ENCODE measurements at regions not wholly inside any gene's neighbourhood (a gene's known extent, or its start where the extent isn't known, plus 50 kb on each side); places are given as distances from the start of the nearest gene placed in this dataset.

GRCh38 chr1:60899464-60899863 lies 182.9 kb upstream of the NFIA start:
- H3K27ac ChIP-seq = no peak overlapping the region
- TF ChIP-seq CTCF (IDR thresholded peaks at IDR 0.05) = no peak
- no peak for TF ChIP-seq ZFX (IDR thresholded peaks at IDR 0.05; ENCODE audit: borderline replicate concordance)

GRCh38 chr1:60898987-60899386 lies 183.4 kb upstream of the NFIA start:
- no peak for TF ChIP-seq CTCF (IDR thresholded peaks at IDR 0.05)
- no peak for TF ChIP-seq ZFX (IDR thresholded peaks at IDR 0.05; ENCODE audit: borderline replicate concordance)

GRCh38 chr1:60898413-60898812 lies 183.9 kb upstream of the NFIA start:
- TF ChIP-seq ZFX (IDR thresholded peaks at IDR 0.05; ENCODE audit: borderline replicate concordance) (no peak), CTCF (IDR thresholded peaks at IDR 0.05) (no peak)
- H3K27ac ChIP-seq = no peak overlapping the region

More at GRCh38 chr1:60898987-60899386, 183.4 kb upstream of the NFIA start:
- H3K27ac ChIP-seq = no peak overlapping the region

DNA sequence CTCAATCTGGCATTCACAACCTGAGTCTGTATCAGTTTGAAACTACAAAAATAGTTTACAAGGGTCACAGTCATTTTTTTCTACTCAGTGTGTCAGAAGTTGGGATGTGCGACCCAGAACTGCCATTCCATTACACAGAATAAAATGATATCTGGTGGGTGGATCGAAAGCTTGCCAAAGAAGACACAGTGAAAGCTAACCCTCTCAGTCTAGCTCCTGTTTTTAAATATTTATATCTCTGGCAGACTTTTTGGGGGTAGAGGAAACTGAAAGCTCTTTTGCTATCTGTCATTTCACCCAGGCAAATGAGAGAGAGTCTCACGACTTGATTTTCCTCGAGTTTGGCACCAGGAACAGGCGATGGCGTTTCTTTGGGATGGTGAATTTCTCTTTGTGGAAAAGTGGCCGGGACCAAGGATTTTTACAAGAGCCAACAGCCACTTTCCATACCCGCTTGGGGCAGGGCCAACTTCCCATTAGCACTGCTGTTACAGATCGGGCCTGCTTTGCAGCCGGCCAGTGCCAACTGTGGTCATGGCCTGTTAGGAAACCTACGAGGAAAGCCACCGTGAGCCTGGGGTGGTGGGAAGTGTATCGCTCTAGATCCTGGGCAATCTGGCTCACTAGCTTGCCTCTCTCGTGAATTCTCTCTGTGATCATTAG lies 185.5 kb upstream of the NFIA start:
- TF ChIP-seq ZFX (IDR thresholded peaks at IDR 0.05; ENCODE audit: borderline replicate concordance) (no peak), CTCF (IDR thresholded peaks at IDR 0.05) (no peak)
- no peak overlapping the region for H3K27ac ChIP-seq

- H3K27ac ChIP-seq = no peak overlapping the region
- no peak for TF ChIP-seq CTCF (IDR thresholded peaks at IDR 0.05)
- no peak for TF ChIP-seq ZFX (IDR thresholded peaks at IDR 0.05; ENCODE audit: borderline replicate concordance)
These were observed 186.7 kb upstream of the NFIA start for GRCh38 chr1:60895701-60896100.

- TF ChIP-seq ZFX (IDR thresholded peaks at IDR 0.05; ENCODE audit: borderline replicate concordance) = no peak
- no peak for TF ChIP-seq CTCF (IDR thresholded peaks at IDR 0.05)
- H3K27ac ChIP-seq = no peak overlapping the region
These were observed 187.1 kb upstream of the NFIA start for GRCh38 chr1:60895252-60895651.

GRCh38 chr1:60894741-60895140 lies 187.6 kb upstream of the NFIA start:
- TF ChIP-seq ZFX (IDR thresholded peaks at IDR 0.05; ENCODE audit: borderline replicate concordance) = no peak
- no peak for TF ChIP-seq CTCF (IDR thresholded peaks at IDR 0.05)
- H3K27ac ChIP-seq = no peak overlapping the region
